WTC11 (cell line): ENCODE measurements at regions not wholly inside any gene's neighbourhood (a gene's known extent, or its start where the extent isn't known, plus 50 kb on each side); places are given as distances from the start of the nearest gene placed in this dataset.

Experiments
- ATAC-seq: fragments of 200-7000 bp; cut with Tn5 transposase; 2 replicates; pipeline ENCODE4 v1.10.0; 2021; ENCODE audit warnings: mild to moderate bottlenecking, moderate library complexity
- CTCF ChIA-PET: fragments of 300-600 bp; sonication (Branson Sonifier 250); formaldehyde crosslinking; loops from one replicate; lab custom pipeline; 2021; ENCODE audit warnings: antibody characterized with exemption; lab: Charles Lee
- POLR2A ChIA-PET: fragments of 350-600 bp; sonication (Branson Sonifier 250); formaldehyde crosslinking; loops from one replicate; lab custom pipeline; 2021; ENCODE audit warnings: antibody characterized with exemption; lab: Charles Lee
- DNase-seq: peaks from one replicate; pipeline ENCODE4 v3.0.0; 2021; ENCODE audit warnings: low spot score
- H3K27ac Mint-ChIP-seq: 2 replicates; pipeline ENCODE4 v1.8.0; 2021; ENCODE audit warnings: mixed read lengths
- H3K27me3 Mint-ChIP-seq: 2 replicates; pipeline ENCODE4 v1.8.0; 2021; ENCODE audit warnings: low read depth, mild to moderate bottlenecking, moderate library complexity, mixed read lengths
- H3K36me3 Mint-ChIP-seq: 2 replicates; pipeline ENCODE4 v1.8.0; 2021; ENCODE audit warnings: mixed read lengths
- H3K4me1 Mint-ChIP-seq: 2 replicates; pipeline ENCODE4 v1.8.0; 2022; ENCODE audit warnings: mixed read lengths
- H3K4me3 Mint-ChIP-seq: 2 replicates; pipeline ENCODE4 v1.8.0; 2021; ENCODE audit warnings: mild to moderate bottlenecking, moderate library complexity, mixed read lengths
- H3K9me3 Mint-ChIP-seq: 2 replicates; pipeline ENCODE4 v1.8.0; 2021; ENCODE audit warnings: mixed read lengths
- CDX4 ChIP-seq: fragments of 250-450 bp; sonication (Bioruptor Pico); IDR thresholded peaks from 2 replicates; pipeline ENCODE4 v1.9.0; 2021; ENCODE audit warnings: moderate library complexity, mild to moderate bottlenecking, inconsistent platforms, borderline replicate concordance
- CREB1 ChIP-seq: sonication (generic); formaldehyde crosslinking; IDR thresholded peaks from 2 replicates; pipeline ENCODE4 v1.8.0; 2023; ENCODE audit warnings: mild to moderate bottlenecking, missing genetic modification reagents
- HMGXB4 ChIP-seq: sonication (generic); formaldehyde crosslinking; IDR thresholded peaks from 2 replicates; pipeline ENCODE4 v1.8.1; 2023; ENCODE audit warnings: mild to moderate bottlenecking, moderate library complexity, missing genetic modification reagents
- IRF1 ChIP-seq: sonication (generic); formaldehyde crosslinking; IDR thresholded peaks from 2 replicates; pipeline ENCODE4 v1.8.0; 2023; ENCODE audit warnings: missing genetic modification reagents
- JUN ChIP-seq: sonication (generic); formaldehyde crosslinking; IDR thresholded peaks from 2 replicates; pipeline ENCODE4 v1.8.0; 2023; ENCODE audit warnings: mild to moderate bottlenecking, missing genetic modification reagents
- PRRX2 ChIP-seq: fragments of 250-450 bp; sonication (Bioruptor Pico); IDR thresholded peaks from 2 replicates; pipeline ENCODE4 v1.8.0; 2021; ENCODE audit warnings: mild to moderate bottlenecking
- RORB ChIP-seq: fragments of 250-450 bp; sonication (Bioruptor Pico); IDR thresholded peaks from 2 replicates; pipeline ENCODE4 v1.9.0; 2021; ENCODE audit warnings: mild to moderate bottlenecking
- STAT6 ChIP-seq: sonication (generic); formaldehyde crosslinking; conservative IDR thresholded peaks from 2 replicates; pipeline ENCODE4 v1.8.1; 2023; ENCODE audit warnings: mild to moderate bottlenecking, low read depth, missing genetic modification reagents, moderate library complexity
- USF1 ChIP-seq: sonication (generic); formaldehyde crosslinking; IDR thresholded peaks from 2 replicates; pipeline ENCODE4 v1.8.0; 2022; ENCODE audit warnings: mild to moderate bottlenecking, missing genetic modification reagents
- ZBTB43 ChIP-seq: sonication (generic); formaldehyde crosslinking; IDR thresholded peaks from 2 replicates; pipeline ENCODE4 v1.8.1; 2023; ENCODE audit warnings: mild to moderate bottlenecking, missing genetic modification reagents
- ZNF138 ChIP-seq: sonication (generic); formaldehyde crosslinking; conservative IDR thresholded peaks from 2 replicates; pipeline ENCODE4 v1.8.1; 2022; ENCODE audit warnings: mild to moderate bottlenecking, moderate library complexity, missing genetic modification reagents
- ZNF281 ChIP-seq: sonication (generic); formaldehyde crosslinking; IDR thresholded peaks from 2 replicates; pipeline ENCODE4 v1.8.0; 2023; ENCODE audit warnings: mild to moderate bottlenecking, missing genetic modification reagents
- ZNF532 ChIP-seq: fragments of 250-450 bp; sonication (Bioruptor Pico); IDR thresholded peaks from 2 replicates; pipeline ENCODE4 v1.9.0; 2021; ENCODE audit warnings: mild to moderate bottlenecking, borderline replicate concordance

GRCh38 chr14:76651410-76652055 is 109.7 kb upstream of the VASH1 start (continued):
- TF ChIP-seq HMGXB4 (CRISPR knock-in tag) (no peak), ZBTB43 (no peak), ZNF138 (CRISPR knock-in tag) (no peak)

- H3K4me3 Mint-ChIP-seq: no peak overlapping the region
- CTCF ChIA-PET: interaction anchor here (1.9 to 3.3 kb wide), 2 partner anchors 131 to 267 kb away, joined by 6 to 15 read pairs; no protein-coding TSS in a partner anchor
- ATAC-seq: no peak
- no peak for TF ChIP-seq IRF1 (CRISPR knock-in tag)
- TF ChIP-seq CDX4 (CRISPR knock-in tag): no peak
- TF ChIP-seq STAT6 (CRISPR knock-in tag): no peak
- TF ChIP-seq JUN: no peak
- TF ChIP-seq ZNF532 (CRISPR knock-in tag): no peak
- no peak for TF ChIP-seq ZNF281 (CRISPR knock-in tag)
- no peak for TF ChIP-seq PRRX2
- no peak for TF ChIP-seq CREB1 (CRISPR knock-in tag)
- TF ChIP-seq USF1 (CRISPR knock-in tag): no peak
- no peak for TF ChIP-seq RORB (CRISPR knock-in tag)
These were observed 107.2 kb upstream of the VASH1 start for GRCh38 chr14:76653875-76654572.

More at GRCh38 chr14:76653875-76654572, 107.2 kb upstream of the VASH1 start:
- DNase-seq: no peak
- H3K27me3 Mint-ChIP-seq: 0 out of 2 replicates have a peak, but pooled peaks cover 2% of the 10 kb centered on the region
- POLR2A ChIA-PET: no interaction called here
- no peaks in the 10 kb centered on the region for H3K4me1 Mint-ChIP-seq
- peaks cover 8% of the 10 kb centered on the region; the same call in 1 of the 2 replicates for H3K36me3 Mint-ChIP-seq
- peaks cover 17% of the 10 kb centered on the region for H3K9me3 Mint-ChIP-seq
- no peak overlapping the region for H3K27ac Mint-ChIP-seq
